Osteocyte (in vitro differentiated cells): ENCODE measurements at regions not wholly inside any gene's neighbourhood (a gene's known extent, or its start where the extent isn't known, plus 50 kb on each side); places are given as distances from the start of the nearest gene placed in this dataset.
A peak's percentile ranks its signal among the peaks of the same experiment; 100 is the strongest.

Experiments
- DNase-seq: peaks from one replicate; pipeline ENCODE4 v3.0.0; 2021; ENCODE audit warnings: mixed read lengths; ENCODE audit not compliant: unreplicated experiment; ENCODE audit errors: extremely low spot score
- H3K27ac Mint-ChIP-seq: one replicate; pipeline ENCODE4 v1.8.0; 2021; ENCODE audit warnings: mild to moderate bottlenecking, mixed read lengths; ENCODE audit not compliant: unreplicated experiment
- H3K27me3 Mint-ChIP-seq: one replicate; pipeline ENCODE4 v1.8.0; 2021; ENCODE audit warnings: mixed read lengths; ENCODE audit not compliant: unreplicated experiment
- H3K36me3 Mint-ChIP-seq: one replicate; pipeline ENCODE4 v1.8.0; 2021; ENCODE audit warnings: mixed read lengths; ENCODE audit not compliant: unreplicated experiment
- H3K4me1 Mint-ChIP-seq: one replicate; pipeline ENCODE4 v1.8.0; 2021; ENCODE audit warnings: mixed read lengths; ENCODE audit not compliant: unreplicated experiment
- H3K4me3 Mint-ChIP-seq: one replicate; pipeline ENCODE4 v1.8.0; 2021; ENCODE audit warnings: mild to moderate bottlenecking, moderate library complexity, mixed read lengths; ENCODE audit not compliant: unreplicated experiment
- H3K9me3 Mint-ChIP-seq: one replicate; pipeline ENCODE4 v1.8.0; 2021; ENCODE audit warnings: mixed read lengths; ENCODE audit not compliant: unreplicated experiment
- CTCF ChIP-seq: fragments of 200-600 bp; sonication (generic); IDR thresholded peaks from 2 replicates; pipeline ENCODE4 v1.5.0; 2021; ENCODE audit warnings: antibody characterized with exemption, mild to moderate bottlenecking, moderate library complexity

GRCh38 chr4:64539234-64539849, 130.1 kb upstream of the TECRL start:
- Mint-ChIP-seq H3K4me3 (no peak overlapping the region), H3K36me3 (no peaks in the 10 kb centered on the region), H3K27ac (no peak overlapping the region), H3K9me3 (no peaks in the 10 kb centered on the region), H3K27me3 (peaks cover 18% of the 10 kb centered on the region), H3K4me1 (no peaks in the 10 kb centered on the region)
- DNase-seq, result no peak
- TF ChIP-seq CTCF, result peak; percentile 83

GRCh38 chr4:64538219-64538618, 129.0 kb upstream of the TECRL start:
- H3K27me3 Mint-ChIP-seq, result peaks cover 19% of the 10 kb centered on the region
- no peaks in the 10 kb centered on the region for H3K4me1 Mint-ChIP-seq
- no peak for TF ChIP-seq CTCF
- no peaks in the 10 kb centered on the region for H3K9me3 Mint-ChIP-seq
- H3K4me3 Mint-ChIP-seq, result no peak overlapping the region
- no peaks in the 10 kb centered on the region for H3K36me3 Mint-ChIP-seq
- no peak for DNase-seq
- H3K27ac Mint-ChIP-seq, result no peak overlapping the region

- no peak overlapping the region for H3K27ac Mint-ChIP-seq
- DNase-seq, result no peak
- peaks cover 20% of the 10 kb centered on the region for H3K27me3 Mint-ChIP-seq
- no peak for TF ChIP-seq CTCF
- no peaks in the 10 kb centered on the region for H3K9me3 Mint-ChIP-seq
- H3K36me3 Mint-ChIP-seq, result no peaks in the 10 kb centered on the region
- no peaks in the 10 kb centered on the region for H3K4me1 Mint-ChIP-seq
- H3K4me3 Mint-ChIP-seq, result no peak overlapping the region
Observed at GRCh38 chr4:64533637-64534036, 124.4 kb upstream of the TECRL start.

- Mint-ChIP-seq H3K27me3 (peaks cover 20% of the 10 kb centered on the region), H3K36me3 (no peaks in the 10 kb centered on the region), H3K4me1 (no peaks in the 10 kb centered on the region), H3K27ac (no peak overlapping the region), H3K4me3 (no peak overlapping the region), H3K9me3 (no peaks in the 10 kb centered on the region)
- no peak for DNase-seq
- TF ChIP-seq CTCF, result no peak
Observed at GRCh38 chr4:64533159-64533558, 123.9 kb upstream of the TECRL start.

GRCh38 chr4:64520421-64520820, 111.2 kb upstream of the TECRL start:
- no peak for TF ChIP-seq CTCF
- no peaks in the 10 kb centered on the region for H3K9me3 Mint-ChIP-seq
- no peak overlapping the region for H3K27ac Mint-ChIP-seq
- H3K36me3 Mint-ChIP-seq, result no peaks in the 10 kb centered on the region
- H3K27me3 Mint-ChIP-seq, result peaks cover 2% of the 10 kb centered on the region
- DNase-seq, result no peak
- H3K4me3 Mint-ChIP-seq, result no peak overlapping the region
- no peaks in the 10 kb centered on the region for H3K4me1 Mint-ChIP-seq
